ENCODE measurements at regions not wholly inside any gene's neighbourhood (a gene's known extent, or its start where the extent isn't known, plus 50 kb on each side); places are given as distances from the start of the nearest gene placed in this dataset.
A peak's percentile ranks its signal among the peaks of the same experiment; 100 is the strongest.

DNA sequence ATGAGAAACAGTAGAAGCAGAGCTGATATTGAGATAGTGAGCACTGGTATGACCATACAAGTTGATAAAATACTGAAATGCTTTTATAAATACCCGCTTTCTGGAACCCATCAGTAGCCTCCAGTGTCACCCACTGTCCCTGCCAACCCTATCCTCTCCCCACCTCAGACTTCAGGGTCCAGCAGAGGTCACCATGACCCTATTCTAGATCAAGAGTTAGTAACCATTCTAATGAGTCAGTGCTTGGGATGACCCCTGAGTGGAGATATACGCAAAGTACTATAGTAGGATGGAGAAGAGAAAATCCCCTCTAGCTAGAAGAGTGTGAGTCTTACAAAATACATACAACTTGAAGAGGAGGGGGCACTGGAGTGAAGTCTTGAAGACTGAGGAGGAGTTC, 297.9 kb upstream of the BRINP1 start:
- no peak for DNase-seq (ENCODE audit: low spot score)

DNA sequence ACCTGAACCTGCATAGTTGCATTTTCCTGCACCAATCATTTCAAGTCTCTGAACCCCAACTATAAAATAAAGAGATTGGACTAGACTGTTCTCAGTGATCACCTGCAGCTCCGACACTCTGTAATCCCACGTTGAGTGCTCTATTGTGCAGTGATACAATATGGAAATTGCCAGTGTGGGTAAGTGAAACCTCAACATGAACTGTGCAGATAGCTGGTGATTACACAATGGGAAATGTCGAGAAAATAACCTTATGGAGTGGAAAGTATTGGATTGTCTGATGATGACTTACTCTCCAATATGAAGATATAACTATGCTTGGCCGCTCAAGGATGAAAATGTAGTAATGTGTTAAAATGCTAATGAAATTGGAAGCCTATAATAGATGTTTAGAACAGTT, 293.1 kb upstream of the BRINP1 start:
- DNase-seq (ENCODE audit: low spot score), result no peak
- in situ Hi-C loops (cut with HindIII; ENCODE audit: low sequenced_read_pairs), result no loop called here

More for the DNA sequence above, 297.9 kb upstream of the BRINP1 start:
- in situ Hi-C loops (cut with HindIII; ENCODE audit: low sequenced_read_pairs), result no loop called here

DNA sequence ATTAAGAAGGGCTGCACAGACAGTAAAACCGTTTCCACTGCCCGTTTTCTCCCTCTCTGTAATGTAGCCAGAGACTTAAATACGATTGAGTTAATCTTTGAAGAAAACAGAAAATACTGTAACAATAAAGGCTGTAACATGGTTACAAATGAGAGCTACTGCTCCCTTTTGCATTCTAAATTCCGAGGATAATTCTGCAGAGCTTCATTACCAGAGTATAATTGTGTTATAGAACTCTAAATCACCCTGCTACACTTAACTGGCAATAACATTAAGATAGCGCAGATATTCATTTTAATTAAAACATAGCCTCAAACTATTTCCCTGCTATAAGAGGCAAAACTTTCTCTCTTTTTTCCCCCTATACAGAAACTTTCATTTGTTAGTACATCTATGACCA, 283.7 kb upstream of the BRINP1 start:
- no peak for DNase-seq (ENCODE audit: low spot score)
- in situ Hi-C loops (cut with HindIII; ENCODE audit: low sequenced_read_pairs), result no loop called here

DNA sequence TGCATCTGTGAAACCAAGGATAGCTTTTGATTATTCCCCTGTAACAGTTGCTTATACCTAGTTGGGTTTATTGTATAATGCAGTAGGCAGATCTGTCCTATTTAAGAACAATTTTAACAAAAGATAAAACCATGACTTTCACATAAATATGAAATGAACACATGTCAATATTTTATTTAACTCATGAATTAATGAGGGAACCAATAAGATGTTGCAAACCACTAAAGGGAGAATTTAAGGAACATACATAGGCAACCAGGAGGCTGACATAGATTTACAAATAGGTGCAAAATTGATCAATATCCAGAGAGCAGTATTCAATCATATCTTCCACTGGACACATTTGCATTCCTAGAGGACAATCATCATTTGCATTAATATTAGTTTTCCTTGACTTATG, 280.0 kb upstream of the BRINP1 start:
- in situ Hi-C loops (cut with HindIII; ENCODE audit: low sequenced_read_pairs), result no loop called here
- no peak for DNase-seq (ENCODE audit: low spot score)

DNA sequence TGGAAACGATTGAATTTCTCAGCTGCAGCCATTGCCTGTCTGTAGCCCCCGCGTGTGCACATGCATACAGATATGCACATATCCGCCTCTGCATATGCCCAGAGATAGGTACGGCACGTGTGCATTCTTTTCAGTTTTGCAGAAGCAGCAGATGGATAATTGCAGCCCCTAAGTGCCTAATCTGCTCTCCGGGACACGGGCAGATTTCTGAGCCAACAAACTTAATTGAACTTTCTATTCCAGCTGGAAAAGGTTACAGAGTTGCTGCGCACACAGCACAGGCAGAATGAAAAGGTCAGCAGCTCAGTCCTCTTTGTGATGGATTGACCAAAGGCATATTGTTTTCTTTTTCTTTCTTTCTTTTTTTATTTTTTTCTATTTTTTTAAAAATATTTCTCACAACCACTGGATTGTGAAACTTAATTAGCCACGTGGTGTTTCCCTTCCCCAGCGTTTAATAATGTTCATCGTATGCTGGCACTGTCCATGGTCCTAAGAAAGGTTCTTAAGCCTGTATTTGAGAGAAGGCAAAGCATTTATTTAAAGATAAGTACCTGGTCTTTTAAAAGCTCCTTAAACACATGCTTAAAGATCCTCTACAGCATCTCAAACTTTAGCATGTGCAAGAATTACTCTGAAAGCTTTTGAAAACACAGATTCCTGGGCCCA, 270.2 kb upstream of the BRINP1 start:
- in situ Hi-C loops (cut with HindIII; ENCODE audit: low sequenced_read_pairs), result no loop called here
- DNase-seq (ENCODE audit: low spot score), result no peak

DNA sequence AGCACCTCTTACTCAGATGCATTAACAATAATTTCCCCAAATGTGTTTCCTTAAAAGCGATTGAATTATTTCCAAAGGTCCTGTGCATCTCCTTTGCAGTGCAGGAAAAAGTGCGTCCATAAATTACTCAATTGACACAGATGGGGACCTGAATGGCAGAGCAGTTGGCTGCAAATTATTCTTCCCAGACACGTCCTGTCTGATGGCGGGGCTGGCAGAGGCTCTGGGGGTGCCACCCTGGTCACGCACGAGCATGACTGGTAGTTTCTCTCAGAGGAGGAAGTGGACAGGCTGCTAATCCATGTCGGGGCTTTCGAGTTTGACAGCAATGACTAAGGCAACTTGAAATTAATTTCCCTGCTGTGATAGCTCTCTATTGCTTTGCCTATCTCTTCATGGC, 264.8 kb upstream of the BRINP1 start:
- in situ Hi-C loops (cut with HindIII; ENCODE audit: low sequenced_read_pairs), result no loop called here

DNA sequence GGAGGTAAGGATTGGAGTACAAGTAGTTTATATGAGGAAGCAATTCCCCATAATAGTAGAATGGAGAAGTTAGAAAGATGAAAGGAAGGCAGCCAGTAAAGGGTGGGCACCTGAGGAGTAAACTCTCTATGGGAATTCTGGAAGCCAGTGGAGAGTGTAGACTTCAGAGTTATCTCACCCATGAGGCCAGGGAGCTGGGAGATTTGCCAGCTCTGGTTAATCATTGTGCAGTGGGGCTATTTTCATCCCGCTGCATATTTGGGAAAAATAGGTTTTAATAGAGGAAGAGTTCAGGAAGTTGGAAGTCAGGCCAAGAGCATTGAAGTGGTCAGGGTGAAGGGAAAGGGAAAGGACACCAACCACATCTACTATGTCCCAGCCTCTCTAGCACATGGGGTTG, 242.3 kb upstream of the BRINP1 start:
- DNase-seq (ENCODE audit: low spot score), result no peak
- in situ Hi-C loops (cut with HindIII; ENCODE audit: low sequenced_read_pairs), result no loop called here

More for the DNA sequence above, 264.8 kb upstream of the BRINP1 start:
- no peak for DNase-seq (ENCODE audit: low spot score)

DNA sequence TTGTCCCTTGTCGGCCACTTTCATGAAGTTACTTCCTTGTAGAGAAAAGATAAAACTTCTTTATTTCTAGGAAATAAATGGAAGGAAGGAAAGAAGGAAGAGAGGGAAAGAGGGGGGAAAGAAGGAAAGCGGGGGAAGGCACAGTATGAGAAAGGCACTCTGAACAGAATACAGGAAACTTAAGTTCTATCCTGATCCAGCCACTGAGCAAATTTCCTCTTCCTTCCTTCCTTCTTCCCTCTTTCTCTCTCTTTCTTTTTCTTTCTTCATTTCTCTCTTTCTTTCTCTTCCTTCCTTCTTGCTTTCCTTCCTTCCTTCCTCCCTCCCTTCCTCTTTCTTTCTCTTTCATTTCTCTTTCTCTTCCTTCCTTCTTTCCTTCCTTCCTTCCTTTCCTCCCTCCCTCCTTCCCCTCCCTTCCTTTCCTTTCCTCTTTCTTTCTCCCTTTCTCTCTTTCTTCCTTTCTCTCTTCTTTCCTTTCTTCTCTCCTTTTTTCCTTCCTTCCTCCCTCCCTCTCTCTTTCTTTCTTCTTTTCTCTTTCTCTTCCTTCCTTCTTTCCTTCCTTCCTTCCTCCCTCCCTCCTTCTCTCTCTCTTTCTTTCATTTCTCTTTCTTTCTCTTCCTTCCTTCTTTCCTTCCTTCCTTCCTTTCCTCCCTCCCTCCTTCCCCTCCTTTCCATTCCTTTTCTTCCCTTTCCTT, 240.2 kb upstream of the BRINP1 start:
- no peak for DNase-seq (ENCODE audit: low spot score)
- in situ Hi-C loops (cut with HindIII; ENCODE audit: low sequenced_read_pairs), result no loop called here

DNA sequence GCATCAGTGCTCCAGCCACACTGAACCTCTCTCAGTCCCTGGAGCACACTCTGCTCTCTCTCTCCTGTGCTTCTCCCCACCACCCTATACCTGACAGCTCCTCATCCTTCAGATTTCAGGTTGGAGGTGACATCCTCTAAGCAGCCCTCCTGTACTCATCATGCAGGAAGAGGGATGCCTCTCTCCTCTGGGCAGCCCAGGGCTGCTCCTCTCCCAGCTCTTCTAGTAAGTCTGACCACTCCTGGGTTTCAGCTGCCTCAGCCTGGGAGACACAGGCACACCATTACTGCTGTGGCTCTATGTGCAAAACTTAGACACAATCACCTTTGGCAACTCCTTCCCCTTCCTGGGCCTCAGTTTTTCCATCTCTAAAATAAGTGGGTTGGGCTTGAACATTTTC, 232.4 kb upstream of the BRINP1 start:
- DNase-seq (ENCODE audit: low spot score), result no peak
- in situ Hi-C loops (cut with HindIII; ENCODE audit: low sequenced_read_pairs), result no loop called here

DNA sequence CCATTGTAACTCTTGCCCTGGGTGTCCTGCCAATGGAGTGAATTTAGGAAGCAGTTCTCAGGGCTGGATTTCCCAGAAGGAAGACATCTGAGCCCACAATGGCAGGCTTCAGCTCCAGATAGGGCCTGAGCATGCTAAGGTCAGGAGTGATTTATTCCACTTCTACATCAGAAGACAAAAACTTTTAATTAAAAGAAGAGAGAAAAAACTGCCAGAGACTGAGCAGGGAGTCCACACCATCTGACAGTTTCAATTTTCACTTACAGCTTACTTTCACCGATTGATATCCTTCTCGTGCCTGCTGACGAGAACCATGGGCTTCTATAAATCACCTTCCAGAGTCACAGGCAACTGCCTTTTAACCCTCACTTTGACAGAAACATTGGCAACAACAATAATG, 228.3 kb upstream of the BRINP1 start:
- DNase-seq (ENCODE audit: low spot score), result no peak
- in situ Hi-C loops (cut with HindIII; ENCODE audit: low sequenced_read_pairs), result no loop called here

DNA sequence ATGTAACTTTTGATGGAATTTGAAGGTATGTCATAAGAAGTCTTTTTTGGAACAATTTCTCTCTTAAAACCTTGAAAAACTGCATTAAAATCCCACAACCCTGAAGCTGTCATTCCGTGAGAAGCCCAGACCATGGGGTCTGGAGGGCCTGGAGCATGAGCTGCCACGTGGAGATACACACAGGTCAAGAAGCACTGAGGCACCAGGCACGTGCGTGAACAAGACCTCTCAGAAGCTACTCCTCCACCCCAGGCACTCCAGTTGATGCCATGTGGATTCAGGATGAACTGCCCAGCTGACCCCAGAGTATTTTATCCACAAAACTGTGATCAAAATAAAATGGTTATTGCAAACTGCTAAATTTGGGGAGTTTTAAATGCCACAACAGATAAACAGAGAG, 227.5 kb upstream of the BRINP1 start:
- in situ Hi-C loops (cut with HindIII; ENCODE audit: low sequenced_read_pairs), result no loop called here
- DNase-seq (ENCODE audit: low spot score), result no peak

DNA sequence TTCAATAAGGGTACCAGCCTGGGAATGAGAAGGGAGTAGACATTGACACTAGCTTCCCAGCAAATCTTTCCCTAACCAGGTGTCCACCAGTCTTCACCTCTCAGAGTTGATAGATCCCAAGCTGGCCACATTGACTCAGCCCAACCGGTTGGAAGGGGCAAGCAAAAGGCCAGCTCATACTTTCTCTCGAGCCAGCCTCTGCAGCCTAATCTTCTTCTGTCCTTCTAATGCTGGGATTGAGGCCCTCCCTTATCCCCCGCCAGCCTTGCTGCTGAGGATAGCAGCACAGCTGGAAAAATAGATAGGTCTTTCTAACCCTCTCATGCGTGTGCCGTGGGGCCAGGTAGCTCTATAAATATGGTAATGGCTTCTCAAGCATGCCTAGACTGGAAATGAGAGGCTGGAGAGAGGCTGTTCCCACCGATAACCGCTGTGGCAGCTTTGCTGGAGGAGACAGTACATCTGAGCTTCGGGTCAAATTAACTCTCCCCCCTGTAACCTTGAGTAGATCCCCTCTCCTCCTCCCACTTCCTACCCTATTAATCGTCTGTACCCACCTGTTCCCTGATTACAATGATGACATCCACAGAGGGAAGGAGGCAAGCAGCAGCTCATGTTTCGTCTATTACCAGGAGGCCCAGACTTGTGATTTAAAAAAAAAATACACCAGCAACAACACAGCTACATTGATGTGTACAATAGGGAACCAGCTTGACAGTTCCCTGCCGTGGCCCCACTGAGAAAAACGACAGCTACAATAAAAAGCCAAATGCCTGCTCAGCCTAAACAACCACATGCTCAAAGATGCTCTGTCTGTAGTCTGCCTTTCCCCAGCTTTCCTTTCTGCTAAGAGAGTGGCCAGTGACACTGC, 219.9 kb upstream of the BRINP1 start:
- no peak for DNase-seq (ENCODE audit: low spot score)
- in situ Hi-C loops (cut with HindIII; ENCODE audit: low sequenced_read_pairs), result no loop called here

DNA sequence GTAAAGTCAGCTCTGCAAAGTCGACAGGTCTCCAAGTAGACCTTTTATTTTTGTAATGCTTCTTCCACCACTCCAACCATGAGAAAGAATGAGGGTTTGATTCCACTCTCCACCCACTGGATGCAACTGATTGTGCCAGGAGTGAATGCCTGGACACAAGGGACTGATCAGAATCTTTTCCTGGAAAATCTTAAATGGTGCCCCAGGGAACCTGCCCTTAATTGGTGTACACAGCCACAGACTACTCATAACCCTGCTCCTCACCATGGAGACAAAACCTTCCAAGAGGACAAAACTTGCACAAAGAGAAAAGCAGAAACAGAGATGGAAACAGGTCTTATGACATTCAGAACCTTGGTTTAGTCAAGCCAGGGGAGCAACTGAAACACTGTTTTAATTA, 208.6 kb upstream of the BRINP1 start:
- no peak for DNase-seq (ENCODE audit: low spot score)
- in situ Hi-C loops (cut with HindIII; ENCODE audit: low sequenced_read_pairs), result no loop called here

DNA sequence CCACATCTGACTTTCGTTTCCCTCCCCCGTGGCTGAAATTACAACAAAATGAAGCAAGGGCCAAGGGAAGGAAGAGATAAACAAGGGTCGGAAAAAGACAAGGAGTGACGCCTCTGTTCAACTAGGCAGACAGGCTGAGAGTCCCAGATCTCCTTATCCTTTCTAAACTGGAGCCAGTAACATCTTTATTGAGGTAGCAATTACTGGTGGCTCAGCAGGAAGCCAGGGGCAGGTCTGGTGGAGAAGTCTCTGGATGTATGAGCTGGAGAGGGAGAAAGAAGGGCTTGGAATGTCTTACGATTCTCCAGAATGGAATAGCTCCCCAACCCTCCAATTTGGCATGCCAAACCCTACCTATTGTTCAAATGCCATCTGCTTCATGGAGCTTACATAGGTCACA, 190.8 kb upstream of the BRINP1 start:
- in situ Hi-C loops (cut with HindIII; ENCODE audit: low sequenced_read_pairs), result no loop called here
- peak; percentile 22 for DNase-seq (ENCODE audit: low spot score)

DNA sequence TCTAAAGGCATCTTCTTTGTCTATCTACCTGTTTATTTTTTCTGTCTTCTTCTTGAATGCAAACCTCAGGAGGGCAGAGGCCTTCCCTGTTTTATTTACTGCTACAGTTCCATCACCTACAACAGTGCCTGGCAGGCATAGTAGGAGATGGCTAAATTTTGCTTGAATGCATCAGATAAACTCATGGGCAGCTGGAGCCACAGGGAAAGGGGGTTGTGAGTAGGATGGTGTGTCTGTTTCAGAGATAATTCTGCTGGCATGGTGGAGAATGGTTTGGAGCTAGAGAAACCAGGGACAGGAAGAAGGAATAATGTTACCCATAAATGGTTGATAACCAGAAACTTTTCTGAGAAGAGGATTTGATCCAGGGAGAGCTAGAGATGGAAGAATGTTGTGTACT, 189.8 kb upstream of the BRINP1 start:
- in situ Hi-C loops (cut with HindIII; ENCODE audit: low sequenced_read_pairs), result no loop called here
- no peak for DNase-seq (ENCODE audit: low spot score)

DNA sequence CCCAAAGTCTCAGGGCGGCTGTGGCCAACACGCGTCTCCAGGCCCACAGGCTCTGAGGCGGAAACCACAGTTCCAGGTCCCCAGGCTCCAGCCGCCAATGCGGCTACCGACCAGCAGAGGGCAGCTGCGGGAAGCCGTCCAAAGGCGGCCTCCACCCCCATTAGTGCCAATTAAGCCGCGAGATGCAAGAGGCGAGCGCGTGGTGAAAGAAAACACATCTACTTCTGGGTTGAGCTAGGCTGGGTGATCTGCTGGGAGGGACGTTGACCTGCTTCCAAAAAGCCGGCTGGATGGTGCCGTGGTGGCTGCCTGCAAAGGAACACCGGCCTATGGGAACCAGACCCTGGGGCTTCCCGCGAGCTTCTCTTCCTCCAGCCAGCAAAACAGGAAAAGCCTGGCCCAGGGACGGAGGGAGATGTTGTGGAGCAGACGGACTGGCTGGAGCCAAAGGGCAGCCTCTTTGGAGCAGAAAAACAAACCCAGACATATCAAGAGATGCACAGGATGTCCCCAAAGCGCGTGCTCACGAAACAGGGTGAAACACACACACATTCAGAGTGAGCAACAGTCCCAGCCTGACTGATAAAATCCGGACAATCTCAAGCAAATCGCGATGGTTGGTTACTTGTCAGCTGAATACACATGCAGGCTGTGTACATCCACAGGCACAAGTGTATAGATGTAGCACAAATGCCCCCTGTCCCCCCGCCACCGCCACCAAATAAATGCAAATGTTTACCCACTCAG, 187.1 kb upstream of the BRINP1 start:
- in situ Hi-C loops (cut with HindIII; ENCODE audit: low sequenced_read_pairs), result no loop called here
- peak; percentile 83 for DNase-seq (ENCODE audit: low spot score)

DNA sequence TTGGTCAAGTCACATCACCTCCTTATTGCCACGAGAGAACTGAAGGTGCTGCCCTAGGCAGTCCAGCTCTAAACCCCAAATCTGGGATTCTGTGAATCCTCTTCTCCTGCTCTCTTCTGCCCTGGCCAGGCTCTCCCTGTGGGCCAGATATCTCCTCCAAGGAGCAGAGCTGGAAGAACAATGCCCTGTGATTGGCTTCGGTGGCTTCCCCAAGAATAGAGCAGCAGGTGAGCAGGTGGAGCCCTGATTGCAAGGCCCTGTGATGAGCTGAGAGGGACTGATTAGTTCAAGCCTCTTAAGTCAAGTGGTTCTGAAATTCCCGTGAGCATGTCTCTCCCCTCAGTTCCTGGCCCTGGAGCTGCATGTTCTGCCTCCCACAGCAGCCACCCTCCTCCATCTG, 175.3 kb upstream of the BRINP1 start:
- DNase-seq (ENCODE audit: low spot score), result no peak
- in situ Hi-C loops (cut with HindIII; ENCODE audit: low sequenced_read_pairs), result no loop called here

DNA sequence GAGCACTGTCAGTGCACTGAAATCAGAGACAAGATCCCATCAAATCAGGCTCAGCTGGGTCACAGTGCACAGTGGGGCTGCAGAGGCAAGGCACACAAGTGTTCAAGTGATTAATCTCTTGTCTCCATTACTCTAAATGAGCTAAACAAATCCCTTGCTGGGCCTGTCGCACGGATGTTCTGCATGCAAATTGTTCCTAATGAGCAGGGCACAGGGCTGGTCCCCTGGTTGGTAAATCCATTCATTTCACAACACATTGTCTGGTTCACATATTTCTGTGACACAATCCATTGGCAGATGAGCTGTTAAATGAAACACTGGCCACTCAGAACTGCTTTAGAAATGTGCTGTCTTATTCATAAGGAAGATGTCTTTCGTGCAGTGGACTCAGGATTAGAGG, 167.9 kb upstream of the BRINP1 start:
- DNase-seq (ENCODE audit: low spot score), result no peak
- in situ Hi-C loops (cut with HindIII; ENCODE audit: low sequenced_read_pairs), result no loop called here

DNA sequence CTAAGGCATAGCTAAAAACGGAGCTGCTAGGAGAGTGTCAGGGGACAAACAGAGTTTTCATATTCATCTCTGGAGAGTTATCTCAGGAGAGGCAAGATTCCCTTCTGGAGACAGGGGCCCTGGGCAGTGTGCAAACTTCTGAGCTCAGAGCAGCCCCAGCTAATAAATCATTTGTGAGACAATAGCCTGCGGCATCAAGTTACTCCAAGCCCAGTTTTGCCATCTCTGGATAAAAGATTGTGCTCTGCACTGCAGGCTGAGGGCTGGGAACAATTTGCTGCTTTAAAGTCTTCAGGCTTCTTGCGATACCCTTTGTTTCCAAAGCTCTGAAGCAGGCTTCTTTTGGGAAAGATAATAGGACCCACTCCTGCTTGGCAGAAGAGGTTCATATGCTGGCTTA, 164.3 kb upstream of the BRINP1 start:
- in situ Hi-C loops (cut with HindIII; ENCODE audit: low sequenced_read_pairs), result no loop called here
- no peak for DNase-seq (ENCODE audit: low spot score)

DNA sequence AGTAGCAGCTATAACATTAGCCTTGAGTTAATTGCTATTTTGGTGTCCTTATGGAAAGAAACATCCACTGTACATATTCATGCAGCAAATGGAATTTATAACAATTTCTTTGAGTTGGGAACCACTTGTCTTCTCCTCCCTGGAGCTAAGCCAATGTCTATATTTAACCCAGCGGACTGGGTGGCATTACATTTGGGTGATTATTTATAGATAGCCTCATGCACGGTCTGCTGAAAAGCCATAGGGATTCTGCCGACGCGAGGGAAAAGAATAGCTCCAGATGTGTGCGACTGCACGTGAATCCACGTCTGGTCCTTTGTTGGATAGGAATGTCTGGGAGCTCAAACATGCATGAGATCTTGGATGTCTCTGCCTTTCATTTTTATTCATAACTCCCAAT, 157.5 kb upstream of the BRINP1 start:
- in situ Hi-C loops (cut with HindIII; ENCODE audit: low sequenced_read_pairs), result no loop called here

More for the DNA sequence above, 157.5 kb upstream of the BRINP1 start:
- no peak for DNase-seq (ENCODE audit: low spot score)

Data from G401 (cell line).